ENCODE measurements at regions not wholly inside any gene's neighbourhood (a gene's known extent, or its start where the extent isn't known, plus 50 kb on each side); places are given as distances from the start of the nearest gene placed in this dataset.

- TF ChIP-seq, protein P1, sequence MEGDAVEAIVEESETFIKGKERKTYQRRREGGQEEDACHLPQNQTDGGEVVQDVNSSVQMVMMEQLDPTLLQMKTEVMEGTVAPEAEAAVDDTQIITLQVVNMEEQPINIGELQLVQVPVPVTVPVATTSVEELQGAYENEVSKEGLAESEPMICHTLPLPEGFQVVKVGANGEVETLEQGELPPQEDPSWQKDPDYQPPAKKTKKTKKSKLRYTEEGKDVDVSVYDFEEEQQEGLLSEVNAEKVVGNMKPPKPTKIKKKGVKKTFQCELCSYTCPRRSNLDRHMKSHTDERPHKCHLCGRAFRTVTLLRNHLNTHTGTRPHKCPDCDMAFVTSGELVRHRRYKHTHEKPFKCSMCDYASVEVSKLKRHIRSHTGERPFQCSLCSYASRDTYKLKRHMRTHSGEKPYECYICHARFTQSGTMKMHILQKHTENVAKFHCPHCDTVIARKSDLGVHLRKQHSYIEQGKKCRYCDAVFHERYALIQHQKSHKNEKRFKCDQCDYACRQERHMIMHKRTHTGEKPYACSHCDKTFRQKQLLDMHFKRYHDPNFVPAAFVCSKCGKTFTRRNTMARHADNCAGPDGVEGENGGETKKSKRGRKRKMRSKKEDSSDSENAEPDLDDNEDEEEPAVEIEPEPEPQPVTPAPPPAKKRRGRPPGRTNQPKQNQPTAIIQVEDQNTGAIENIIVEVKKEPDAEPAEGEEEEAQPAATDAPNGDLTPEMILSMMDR (IDR thresholded peaks at IDR 0.05): no peak
- no peak for TF ChIP-seq ZFX (IDR thresholded peaks at IDR 0.05; ENCODE audit: borderline replicate concordance)
Observed at GRCh38 chr9:23434654-23435053, 391.4 kb downstream of the ELAVL2 start.
